GDM1 (cell line): ENCODE measurements at regions not wholly inside any gene's neighbourhood (a gene's known extent, or its start where the extent isn't known, plus 50 kb on each side); places are given as distances from the start of the nearest gene placed in this dataset.

Experiments used
- DNase-seq: peaks from one replicate; lab custom pipeline; 2025; lab: John Stamatoyannopoulos, UW

GRCh38 chr7:79872176-79872575 is 262.5 kb upstream of the GNAI1 start:
- no peak for DNase-seq

DNA sequence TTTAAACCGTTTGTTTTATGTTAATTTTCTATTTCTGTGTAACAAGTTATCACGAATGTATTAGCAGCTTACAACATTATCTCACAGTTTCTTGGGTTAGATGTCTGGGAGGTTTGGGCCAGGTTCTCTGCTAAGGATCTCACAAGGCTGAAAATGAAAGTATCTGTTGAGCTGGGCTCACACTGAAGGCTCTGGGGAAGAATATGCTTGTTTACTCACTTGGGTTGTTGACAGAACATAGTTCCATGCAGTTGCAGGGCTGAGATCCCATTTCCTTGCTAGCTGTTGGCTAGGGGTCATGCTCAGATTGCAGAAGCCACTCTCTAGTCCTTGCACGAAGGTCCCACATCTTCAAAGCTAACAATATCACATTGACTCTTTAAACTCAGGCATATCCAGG is 266.6 kb upstream of the GNAI1 start:
- DNase-seq: no peak

- no peak for DNase-seq
These were observed 272.0 kb upstream of the GNAI1 start for GRCh38 chr7:79862447-79863210.

DNA sequence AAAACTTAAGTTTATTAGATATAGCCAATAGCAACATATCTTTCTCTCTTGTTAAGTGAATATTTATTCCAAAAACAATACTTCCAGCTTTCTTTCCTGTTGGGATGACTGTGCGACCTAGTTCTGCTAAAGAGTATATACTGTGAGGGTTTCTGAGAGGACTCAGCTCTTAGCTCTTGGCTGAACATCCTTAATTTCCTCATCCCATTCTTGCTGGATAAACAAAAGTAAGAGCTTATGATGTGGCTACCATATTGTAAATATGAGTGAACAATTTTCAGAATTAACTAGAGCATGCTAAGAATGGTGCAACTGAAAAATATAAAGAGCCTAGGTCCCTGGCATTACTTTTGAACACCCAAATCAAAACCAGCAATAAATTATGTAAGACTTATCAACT is 279.5 kb upstream of the GNAI1 start:
- DNase-seq: no peak

GRCh38 chr7:79854621-79855020 is 280.0 kb upstream of the GNAI1 start:
- DNase-seq: no peak

GRCh38 chr7:79837915-79838314 is 296.7 kb upstream of the GNAI1 start:
- no peak for DNase-seq

GRCh38 chr7:79833616-79834015 is 301.0 kb upstream of the GNAI1 start:
- no peak for DNase-seq

DNA sequence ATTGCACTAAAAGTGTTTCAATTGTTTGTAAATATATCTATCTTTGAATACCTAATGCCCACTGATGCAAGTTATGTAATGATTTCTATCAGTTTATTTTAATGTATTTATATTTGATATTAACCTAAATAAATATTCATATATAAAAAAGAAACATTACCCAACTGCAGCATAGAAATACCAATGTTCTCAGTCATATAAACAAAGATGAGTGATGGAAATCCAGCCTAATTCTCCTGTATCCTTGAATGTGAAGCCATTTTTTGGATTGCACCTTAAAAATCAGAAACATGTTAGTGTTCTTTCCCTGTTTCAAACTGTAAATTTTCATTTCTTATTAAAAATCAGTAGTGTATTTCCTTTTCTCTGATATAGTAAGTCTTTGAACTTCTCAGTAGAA is 305.8 kb upstream of the GNAI1 start:
- no peak for DNase-seq

DNA sequence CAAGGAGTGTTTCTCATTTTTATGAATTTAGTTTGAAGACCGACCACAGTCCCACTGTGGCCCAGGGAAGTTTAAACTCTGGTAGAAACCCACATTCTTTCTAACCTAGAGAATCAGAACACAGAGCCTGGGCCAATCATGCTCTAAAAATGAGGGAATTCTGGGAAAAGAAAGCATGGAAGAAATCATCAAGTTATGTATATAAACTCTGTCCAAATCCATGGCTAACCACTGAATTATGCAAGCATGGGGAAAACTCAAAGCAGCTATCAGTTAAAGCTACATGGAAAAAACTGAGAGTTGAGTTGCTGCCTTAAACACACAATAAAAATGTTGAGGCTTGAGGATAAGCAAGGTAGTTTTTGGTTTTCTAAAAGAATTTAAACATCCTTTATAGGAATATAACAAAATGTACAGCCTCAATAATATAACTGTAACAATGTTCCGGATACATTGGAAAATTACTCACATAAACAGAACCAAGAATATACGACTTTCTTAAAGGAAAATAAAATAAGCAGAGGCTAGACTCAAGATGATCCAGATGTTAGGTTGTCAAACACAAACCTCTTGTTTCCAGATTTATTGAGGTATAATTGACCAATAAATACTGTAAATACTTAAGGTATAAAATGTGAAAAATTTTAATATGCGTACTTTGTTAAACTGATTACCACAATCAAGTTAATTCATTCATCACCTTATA is 311.2 kb upstream of the GNAI1 start:
- no peak for DNase-seq

DNA sequence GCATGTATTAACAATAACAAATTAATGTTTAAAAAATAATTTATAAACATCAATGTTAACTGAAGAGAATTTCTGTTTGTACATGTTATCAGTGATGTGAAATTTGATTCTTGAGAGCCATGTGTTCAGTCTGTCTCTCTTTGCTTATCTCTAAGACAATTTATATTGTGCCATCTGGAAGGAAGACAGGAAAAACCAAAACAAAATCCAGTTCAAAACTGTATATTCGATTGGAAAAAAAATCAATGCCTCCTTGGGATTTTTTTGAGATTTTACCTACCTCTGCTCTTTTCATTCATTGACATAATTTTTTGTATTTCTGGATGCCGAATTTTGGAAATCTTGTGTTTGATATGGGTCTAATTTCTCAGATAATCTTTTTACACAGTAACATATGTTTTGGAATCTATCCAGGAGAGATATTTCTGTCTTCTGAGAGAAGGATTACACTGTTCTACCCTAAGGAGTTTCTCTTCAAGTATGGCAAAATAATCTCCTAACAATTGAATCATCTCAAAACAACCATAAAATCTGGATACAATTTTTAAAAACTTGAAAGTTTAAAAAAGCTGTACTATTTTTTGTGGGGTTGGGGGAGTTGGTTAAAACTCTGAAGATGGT is 311.9 kb upstream of the GNAI1 start:
- no peak for DNase-seq

DNA sequence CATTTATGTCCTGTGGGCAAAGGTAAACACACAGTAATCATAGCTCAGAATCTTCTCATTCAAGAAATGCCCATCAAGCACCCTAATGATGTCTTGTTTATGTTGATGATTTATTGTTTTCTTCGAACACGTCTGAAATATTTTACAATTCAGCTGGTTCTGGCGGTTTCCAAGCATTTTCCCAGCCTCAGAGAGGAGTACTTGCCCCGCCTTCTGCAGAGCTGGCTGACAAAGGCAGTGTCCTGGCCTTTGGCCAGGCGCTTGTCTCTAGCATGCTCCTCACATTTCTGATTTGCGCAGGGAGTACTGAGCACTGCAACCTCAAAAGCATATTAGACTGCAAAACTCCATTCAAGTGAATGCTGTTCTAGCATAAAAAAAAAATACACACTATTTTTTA is 314.2 kb upstream of the GNAI1 start:
- DNase-seq: no peak

DNA sequence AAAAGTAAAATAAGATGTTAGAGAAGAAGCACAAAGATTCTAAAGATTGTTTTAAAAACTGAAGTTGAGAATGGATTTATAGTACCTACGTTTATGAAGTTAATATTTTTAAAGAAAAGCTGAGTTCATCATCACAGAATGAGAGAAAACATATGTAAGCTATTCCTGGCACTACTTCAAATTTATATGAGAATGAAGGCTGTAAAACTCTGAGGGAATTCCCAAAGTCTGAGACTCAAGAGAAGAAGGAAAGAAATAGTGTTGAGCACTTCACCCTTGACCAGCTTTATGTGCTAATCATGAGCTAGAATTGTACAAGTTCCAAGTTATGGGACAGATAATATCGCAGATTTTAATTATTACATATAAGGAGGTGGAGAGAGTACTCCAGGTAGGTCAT is 323.7 kb upstream of the GNAI1 start:
- no peak for DNase-seq

DNA sequence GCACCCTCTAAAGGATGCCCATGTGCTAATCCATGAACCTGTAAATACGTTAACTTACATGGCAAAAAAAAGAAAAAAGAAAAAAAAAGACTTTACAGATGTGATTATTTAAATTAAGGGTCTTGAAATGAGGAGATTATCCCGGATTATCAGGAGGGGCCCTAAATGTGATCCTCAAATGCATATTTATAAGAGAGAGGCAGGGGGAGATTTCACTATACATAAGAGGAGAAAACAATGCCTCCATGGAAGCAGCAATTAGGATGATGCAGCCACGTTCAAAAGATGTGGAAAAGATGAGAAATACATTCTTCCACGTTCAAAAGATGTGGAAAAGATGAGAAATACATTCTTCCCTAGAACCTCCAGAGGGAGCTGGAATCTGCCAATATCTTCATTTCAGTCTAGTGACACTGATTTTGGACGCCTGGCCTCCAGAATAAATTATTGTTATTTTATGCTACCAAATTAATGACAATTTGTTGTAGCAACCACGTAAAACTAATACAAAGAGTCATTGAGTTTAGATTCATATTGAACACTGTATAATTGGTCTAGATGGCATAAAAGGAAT is 328.4 kb upstream of the GNAI1 start:
- DNase-seq: no peak

DNA sequence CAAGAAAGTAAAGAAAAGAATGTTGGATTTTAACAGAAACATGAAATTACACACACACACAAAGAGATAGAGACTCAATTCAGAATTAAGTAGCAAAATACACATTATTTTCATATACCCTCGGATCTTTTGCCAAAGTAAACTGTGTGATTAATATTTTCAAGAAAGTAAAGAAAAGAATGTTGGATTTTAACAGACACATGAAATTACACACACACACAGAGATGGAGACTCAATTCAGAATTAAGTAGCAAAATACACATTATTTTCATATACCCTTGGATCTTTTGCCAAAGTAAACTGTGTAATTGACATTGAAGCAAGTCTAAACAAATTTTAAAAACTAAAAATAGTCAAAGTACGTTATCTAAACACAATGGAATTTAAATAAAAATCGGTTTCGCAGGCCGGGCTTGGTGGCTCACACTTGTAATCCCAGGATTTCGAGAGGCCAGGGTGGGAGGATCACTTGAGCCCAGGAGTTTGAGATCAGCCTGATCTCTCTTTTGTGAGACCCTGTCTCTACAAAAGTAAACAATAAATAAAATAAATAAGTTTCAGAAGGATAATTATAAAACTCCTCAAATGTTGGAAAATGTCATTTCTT is 337.3 kb upstream of the MAGI2 start:
- DNase-seq: no peak

DNA sequence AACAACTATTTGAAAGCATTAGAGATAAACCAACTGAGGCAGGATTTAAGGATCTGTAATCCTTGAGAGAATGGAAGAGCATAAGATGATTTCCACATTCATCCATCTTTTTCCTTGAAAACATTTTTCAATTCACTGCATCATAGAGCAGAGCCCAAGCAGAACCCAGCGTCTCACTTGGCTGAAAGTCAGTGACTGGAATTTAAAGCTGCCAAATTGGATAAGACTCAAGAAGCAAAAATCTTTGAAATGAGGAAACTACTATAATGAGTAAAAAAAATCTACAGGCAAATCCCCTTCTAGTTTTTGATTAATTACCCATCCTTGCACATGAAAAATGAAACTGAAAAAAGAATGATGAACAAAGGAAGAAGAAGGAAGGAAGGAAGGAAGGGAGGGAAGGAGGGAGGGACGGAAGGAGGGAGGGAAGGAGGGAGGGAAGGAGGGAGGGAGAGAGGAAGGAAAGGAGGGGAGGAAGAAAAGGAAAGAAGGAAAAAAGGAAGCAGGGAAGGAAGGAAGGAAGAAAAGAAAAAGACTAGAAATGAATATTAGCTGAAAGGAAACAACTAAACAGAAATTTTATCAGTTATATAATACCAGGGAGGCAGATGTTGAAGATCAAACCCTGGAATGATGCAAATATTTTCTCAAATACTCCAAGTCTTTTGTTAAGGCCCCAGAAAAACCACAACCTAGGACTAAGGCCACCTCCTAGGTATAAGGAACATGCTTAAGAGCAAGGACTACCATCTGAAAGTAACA is 336.3 kb upstream of the MAGI2 start:
- DNase-seq: no peak

DNA sequence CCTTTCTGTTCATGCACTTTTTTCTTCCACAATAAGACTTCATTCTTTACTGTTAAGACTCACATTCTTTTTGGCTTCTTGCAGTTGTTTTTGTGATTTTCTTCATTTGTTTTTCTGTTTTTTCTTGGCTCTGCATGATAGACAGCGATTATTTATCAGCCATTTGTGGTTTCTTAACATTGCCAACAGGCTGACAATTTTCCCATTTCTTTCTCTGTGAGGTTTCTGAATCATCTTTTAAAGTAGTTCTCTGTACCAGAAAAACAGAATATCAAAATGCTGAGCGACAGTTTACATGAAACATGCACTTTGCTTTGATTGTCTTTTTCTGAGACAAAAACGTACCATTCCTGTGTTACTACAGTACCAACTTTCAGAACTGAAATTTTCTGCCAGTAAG is 334.2 kb upstream of the MAGI2 start:
- no peak for DNase-seq

DNA sequence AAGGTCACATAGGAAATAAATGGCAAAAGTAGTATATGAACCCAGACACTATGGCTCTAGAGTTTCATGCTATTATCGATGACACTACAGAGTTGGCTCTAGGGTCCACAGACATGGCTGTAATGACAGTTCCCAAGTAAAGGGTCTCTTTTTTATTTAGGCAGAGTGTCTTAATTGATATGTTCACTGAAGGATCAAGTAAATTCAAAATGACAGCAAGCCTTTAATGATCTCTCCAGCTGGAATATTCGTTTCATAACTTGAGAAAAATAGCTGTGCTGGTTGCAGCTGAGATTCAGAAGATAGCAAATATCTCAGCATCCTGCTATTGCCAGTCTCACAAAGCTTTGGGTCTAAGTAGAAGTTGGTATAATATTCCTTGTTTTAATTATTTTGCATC is 333.6 kb upstream of the MAGI2 start:
- no peak for DNase-seq

- DNase-seq: no peak
These were observed 332.7 kb upstream of the MAGI2 start for GRCh38 chr7:79786187-79786586.

GRCh38 chr7:79785556-79785955 is 332.1 kb upstream of the MAGI2 start:
- no peak for DNase-seq

GRCh38 chr7:79782906-79783305 is 329.4 kb upstream of the MAGI2 start:
- DNase-seq: no peak

DNA sequence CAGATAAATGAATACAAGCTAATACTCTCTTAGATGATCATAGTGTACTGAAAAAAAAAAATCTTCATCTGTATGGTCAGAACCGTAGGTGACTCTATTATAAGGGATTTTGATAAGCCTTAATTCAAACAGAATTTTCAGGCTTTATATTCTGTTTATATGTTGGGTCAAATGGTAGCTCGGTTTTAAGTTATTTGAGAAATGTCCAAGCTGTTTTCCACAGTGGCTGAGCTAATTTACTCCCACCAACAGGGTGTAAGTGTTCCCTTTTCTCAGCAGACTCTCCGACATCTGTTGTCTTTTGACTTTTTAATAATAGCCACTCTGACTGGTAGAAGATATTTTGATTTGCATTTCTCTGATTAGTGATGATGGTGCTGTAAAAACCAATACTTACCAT is 328.8 kb upstream of the MAGI2 start:
- DNase-seq: no peak

- DNase-seq: no peak
These were observed 328.2 kb upstream of the MAGI2 start for GRCh38 chr7:79781716-79782115.
